GM19397 (cell line): ENCODE measurements at regions not wholly inside any gene's neighbourhood (a gene's known extent, or its start where the extent isn't known, plus 50 kb on each side); places are given as distances from the start of the nearest gene placed in this dataset.

Experiments
- ATAC-seq: cut with Tn5 transposase; IDR thresholded peaks from one replicate; pipeline ENCODE4 v1.9.1; 2021; ENCODE audit warnings: mild to moderate bottlenecking, moderate library complexity; ENCODE audit not compliant: unreplicated experiment

- ATAC-seq: no peak
Measured at GRCh38 chr3:3633761-3634160, 165.5 kb upstream of the LRRN1 start.

DNA sequence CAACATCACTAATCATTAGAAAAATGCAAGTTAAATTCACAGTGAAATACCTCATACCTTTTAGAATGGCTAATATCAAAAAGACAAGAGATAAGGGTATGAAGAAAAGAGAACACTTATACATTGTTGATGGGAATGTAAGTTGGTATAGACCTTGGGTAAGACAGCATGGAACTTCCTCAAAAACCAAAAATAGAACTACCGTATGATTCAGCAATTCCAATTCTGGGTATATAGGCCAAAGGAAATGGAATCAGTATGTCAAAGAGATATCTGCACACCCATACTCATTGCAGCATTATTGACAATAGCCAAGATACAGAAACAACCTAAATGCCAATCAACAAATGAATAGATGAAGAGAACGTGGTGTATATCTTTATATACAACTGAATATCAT is 166.8 kb upstream of the LRRN1 start:
- no peak for ATAC-seq

- no peak for ATAC-seq
Measured at GRCh38 chr3:3631114-3631513, 168.1 kb upstream of the LRRN1 start.

- no peak for ATAC-seq
Measured at GRCh38 chr3:3629911-3630310, 169.3 kb upstream of the LRRN1 start.

DNA sequence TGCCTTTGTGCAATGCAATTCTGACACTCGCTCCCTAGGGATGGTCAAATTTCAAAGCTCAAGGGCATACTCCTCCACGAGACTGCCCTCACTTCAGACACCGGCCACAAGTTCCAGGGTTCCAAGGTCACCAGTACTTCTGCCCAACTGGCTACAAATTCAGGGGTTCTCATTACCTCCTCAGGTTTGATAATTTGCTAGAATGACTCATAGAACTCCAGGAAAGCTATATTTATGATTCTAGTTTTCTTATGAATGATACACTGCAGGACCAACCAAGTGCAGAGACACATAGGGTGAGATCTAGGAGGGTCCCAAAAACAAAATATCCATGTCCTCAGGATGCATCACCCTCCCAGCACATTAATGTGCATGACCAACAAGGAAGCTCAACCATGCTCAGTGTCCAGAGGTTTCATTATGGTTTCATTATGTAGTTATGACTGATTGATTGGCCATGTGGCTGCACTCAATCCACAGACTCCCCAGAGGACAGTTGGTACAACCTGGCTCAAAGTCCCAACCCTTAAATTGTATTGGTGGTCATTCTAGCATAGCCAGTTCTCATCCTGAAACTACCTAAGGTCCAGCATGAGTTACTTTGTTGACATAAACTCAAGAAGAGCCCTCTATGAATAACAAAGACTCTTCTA is 170.4 kb upstream of the LRRN1 start:
- peak; percentile 86 for ATAC-seq

DNA sequence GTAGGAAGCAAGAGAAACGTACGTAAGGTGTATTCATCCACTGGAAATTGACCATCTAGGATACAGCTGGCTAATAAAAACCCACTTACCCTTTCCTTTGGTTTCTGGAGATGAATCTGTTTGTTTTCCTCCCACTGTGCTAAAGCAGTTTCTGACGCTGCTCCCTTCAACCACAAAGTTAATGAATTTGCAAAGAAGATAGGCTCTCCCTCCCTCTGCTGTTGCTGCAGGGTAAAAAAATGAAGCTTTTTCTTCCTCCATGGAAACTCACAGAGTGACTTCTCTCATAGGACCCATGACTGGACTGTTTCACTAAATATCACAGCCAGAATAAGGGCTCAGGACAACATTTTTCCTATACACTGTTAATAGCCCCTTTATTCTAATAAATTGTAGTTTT is 172.1 kb upstream of the LRRN1 start:
- no peak for ATAC-seq

- no peak for ATAC-seq
Measured at GRCh38 chr3:3625544-3626271, 173.5 kb upstream of the LRRN1 start.

- ATAC-seq: no peak
Measured at GRCh38 chr3:3619815-3620214, 179.4 kb upstream of the LRRN1 start.

- ATAC-seq: no peak
Measured at GRCh38 chr3:3618623-3619022, 180.6 kb upstream of the LRRN1 start.

- ATAC-seq: no peak
Measured at GRCh38 chr3:3615533-3615932, 183.7 kb upstream of the LRRN1 start.

GRCh38 chr3:3610581-3611298 is 188.5 kb upstream of the LRRN1 start:
- no peak for ATAC-seq

- ATAC-seq: no peak
Measured at GRCh38 chr3:3606321-3606720, 192.9 kb upstream of the LRRN1 start.

- no peak for ATAC-seq
Measured at GRCh38 chr3:3605226-3605625, 194.0 kb upstream of the LRRN1 start.

DNA sequence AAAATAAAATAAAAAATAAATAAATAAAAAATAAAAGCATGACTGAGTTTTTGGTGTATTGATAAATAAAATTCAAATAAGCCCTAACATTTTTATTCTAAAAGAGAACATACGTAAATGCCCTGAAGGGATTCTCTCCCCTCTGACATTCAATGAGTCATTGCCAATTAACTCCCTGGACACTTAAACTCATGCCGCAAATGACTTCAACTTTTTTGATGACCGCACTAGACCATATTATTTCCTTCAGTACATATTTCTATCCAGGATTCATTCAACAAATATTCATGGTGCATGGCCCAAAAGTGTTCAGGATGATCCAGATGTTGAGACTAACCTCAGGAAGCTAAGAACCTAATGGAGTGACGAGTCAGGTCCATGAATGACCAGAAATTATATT is 195.9 kb upstream of the LRRN1 start:
- no peak for ATAC-seq

DNA sequence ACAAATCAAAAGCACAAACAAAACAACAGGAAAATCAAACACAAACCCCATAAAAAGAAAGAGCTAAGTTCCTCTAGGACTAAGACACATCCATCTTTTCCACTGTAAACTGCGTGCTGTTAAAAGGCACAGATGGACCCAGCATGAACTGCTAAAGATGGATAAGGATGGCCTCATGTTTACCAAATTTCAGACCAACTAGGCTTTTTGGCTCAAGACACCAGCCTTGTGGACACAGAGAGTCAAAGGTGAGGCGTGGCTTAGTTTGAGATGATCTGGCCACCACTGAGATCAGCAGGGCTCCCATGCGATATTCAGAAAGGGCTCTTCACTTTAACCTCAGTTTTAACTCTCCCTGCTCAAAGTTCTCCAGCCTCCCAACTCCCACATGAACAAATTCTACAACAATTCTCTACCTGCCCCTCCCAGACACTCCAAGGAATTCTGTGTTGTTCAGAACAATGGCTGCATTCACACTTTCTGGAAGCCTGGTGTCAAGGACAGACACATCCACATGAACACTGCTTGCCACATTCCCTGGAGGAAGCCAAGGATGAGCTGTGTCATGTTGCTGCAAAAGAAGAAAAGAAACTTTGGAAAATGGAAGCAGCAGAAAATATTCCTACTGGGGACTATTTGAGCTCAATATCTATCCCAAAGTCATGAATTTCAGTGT is 198.4 kb upstream of the LRRN1 start:
- no peak for ATAC-seq

GRCh38 chr3:3599016-3599415 is 200.2 kb upstream of the LRRN1 start:
- ATAC-seq: no peak

DNA sequence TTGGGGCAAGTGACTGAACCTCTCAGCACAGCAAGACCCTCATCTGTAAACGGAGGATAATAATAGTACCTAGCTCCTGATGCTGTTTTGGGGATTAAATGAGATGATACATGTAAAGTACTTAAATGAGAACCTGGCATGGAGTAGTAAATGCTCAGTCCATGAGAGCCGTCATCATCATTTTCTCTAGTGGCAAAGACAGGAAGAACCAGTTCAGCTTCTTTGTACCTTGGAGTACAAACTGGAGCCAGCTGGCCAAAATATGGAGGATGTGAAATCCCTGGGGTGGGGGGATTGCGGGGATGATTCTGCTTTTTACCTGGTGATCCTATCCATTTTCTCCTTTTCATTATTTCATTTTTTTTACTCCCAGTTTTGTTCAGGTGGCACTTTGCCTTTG is 204.2 kb upstream of the LRRN1 start:
- ATAC-seq: no peak

GRCh38 chr3:3589715-3590130 is 209.5 kb upstream of the LRRN1 start:
- peak; percentile 75 for ATAC-seq

- ATAC-seq: no peak
Measured at GRCh38 chr3:3587647-3587972, 211.6 kb upstream of the LRRN1 start.

DNA sequence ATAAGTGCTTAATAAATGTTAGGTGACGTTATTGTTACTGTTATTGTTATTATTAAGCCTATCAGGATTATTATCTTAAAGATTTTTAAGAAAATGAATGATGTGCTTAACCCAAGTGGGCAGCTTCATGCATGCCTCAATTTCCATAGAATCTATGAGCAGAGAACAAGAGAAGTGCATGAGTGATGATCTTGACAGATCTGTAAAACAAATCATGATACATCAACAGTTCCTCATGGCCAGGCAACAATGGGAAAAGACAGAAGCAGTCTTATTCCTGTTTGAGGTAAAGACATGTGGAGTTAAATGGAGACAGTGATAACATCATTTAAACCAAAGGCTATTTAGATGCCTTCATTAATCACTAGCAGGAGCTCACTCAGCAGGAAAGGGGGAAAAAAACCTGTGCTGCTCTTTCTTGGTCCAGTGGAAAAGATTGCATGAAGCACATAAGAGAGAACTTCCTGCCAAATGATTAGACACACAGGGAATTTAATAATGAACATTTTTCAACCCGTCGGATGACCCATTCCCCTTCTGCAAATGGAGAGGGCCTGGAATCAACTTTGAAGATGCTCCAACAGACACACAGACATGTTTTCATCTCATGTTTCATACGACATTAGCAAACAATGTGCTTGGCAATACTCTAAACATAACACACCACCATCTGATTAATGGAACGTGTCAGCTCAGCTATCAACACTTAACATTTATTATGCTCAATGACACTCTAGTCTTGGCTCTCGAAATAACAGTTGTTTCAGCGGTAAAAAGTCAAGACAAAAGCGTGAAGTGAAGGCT is 212.2 kb upstream of the LRRN1 start:
- ATAC-seq: no peak

DNA sequence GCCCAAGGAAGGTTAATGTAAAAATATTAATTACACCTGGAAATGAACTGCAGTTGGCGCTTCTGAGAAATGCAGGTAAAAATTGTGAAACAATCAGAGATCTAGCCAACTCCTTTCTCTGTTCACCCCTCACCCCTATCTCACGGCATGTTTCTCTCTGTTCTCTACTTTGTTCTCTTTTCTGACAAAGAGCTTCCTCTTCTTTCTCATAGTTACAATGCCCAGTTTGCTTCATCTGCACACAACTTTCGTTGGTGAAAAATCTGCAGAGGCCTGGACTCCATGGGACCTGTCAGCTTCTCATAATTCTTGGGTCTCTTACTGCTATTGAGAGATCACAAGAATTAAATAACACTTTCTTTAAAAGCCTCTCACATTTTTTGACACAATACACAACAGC is 212.9 kb upstream of the LRRN1 start:
- ATAC-seq: no peak
